Neural cell (in vitro differentiated cells): ENCODE measurements at regions not wholly inside any gene's neighbourhood (a gene's known extent, or its start where the extent isn't known, plus 50 kb on each side); places are given as distances from the start of the nearest gene placed in this dataset.

Experiments
- H2AFZ ChIP-seq: fragments of 200-600, 300-800 bp; sonication (generic), shearing (Covaris generic); 2 replicates; pipeline ENCODE4 v1.6.0; 2014; ENCODE audit warnings: low read depth, mild to moderate bottlenecking, antibody characterized with exemption, low read length, moderate library complexity
- H3F3A ChIP-seq: fragments of 200-600 bp; shearing (Covaris generic); 2 replicates; pipeline ENCODE4 v1.6.1; 2016; ENCODE audit warnings: mild to moderate bottlenecking, moderate library complexity, mixed read lengths, antibody characterized with exemption, low read length; ENCODE audit not compliant: insufficient read depth, poor library complexity, severe bottlenecking
- H3K27ac ChIP-seq: fragments of 200-600, 300-800 bp; sonication (generic), shearing (Covaris generic); 2 replicates; pipeline ENCODE4 v1.5.1; 2014; ENCODE audit warnings: mild to moderate bottlenecking, low read length, moderate library complexity
- H3K27me3 ChIP-seq: fragments of 300-800, 200-600 bp; sonication (generic), shearing (Covaris generic); 2 replicates; pipeline ENCODE4 v1.6.0; 2014; ENCODE audit warnings: mild to moderate bottlenecking, low read depth, low read length, moderate library complexity; ENCODE audit not compliant: insufficient read depth
- H3K36me3 ChIP-seq: fragments of 300-800, 200-600 bp; sonication (generic), shearing (Covaris generic); 2 replicates; pipeline ENCODE4 v1.5.1; 2014; ENCODE audit warnings: mild to moderate bottlenecking, antibody characterized with exemption, low read length, moderate library complexity; ENCODE audit not compliant: insufficient read depth
- H3K4me2 ChIP-seq: fragments of 300-800, 200-600 bp; sonication (generic), shearing (Covaris generic); 2 replicates; pipeline ENCODE4 v1.6.0; 2014; ENCODE audit warnings: mild to moderate bottlenecking, low read length
- H3K4me3 ChIP-seq: fragments of 300-800, 200-600 bp; sonication (generic), shearing (Covaris generic); 2 replicates; pipeline ENCODE4 v1.5.1; 2014; ENCODE audit warnings: mild to moderate bottlenecking, low read length, moderate library complexity
- H3K79me2 ChIP-seq: fragments of 200-600 bp; shearing (Covaris generic); replicated peaks from 2 replicates; pipeline ENCODE4 v1.6.0; 2014; ENCODE audit warnings: mild to moderate bottlenecking, low read length, moderate library complexity; ENCODE audit not compliant: insufficient read depth
- H3K9ac ChIP-seq: fragments of 300-800, 200-600 bp; sonication (generic), shearing (Covaris generic); 2 replicates; pipeline ENCODE4 v1.6.1; 2016; ENCODE audit warnings: mild to moderate bottlenecking, low read length, mixed read lengths
- H3K9me2 ChIP-seq: fragments of 200-600 bp; shearing (Covaris generic); 2 replicates; pipeline ENCODE4 v1.6.1; 2016; ENCODE audit warnings: mild to moderate bottlenecking, low read length, mixed read lengths; ENCODE audit not compliant: insufficient read depth
- H3K9me3 ChIP-seq: fragments of 200-600, 300-800 bp; sonication (generic), shearing (Covaris generic); 2 replicates; pipeline ENCODE4 v1.6.1; 2016; ENCODE audit warnings: mild to moderate bottlenecking, mixed run types, low read length, moderate library complexity, mixed read lengths
- H4K20me1 ChIP-seq: fragments of 200-600 bp; shearing (Covaris generic); 2 replicates; pipeline ENCODE4 v1.6.1; 2016; ENCODE audit warnings: mild to moderate bottlenecking, mixed run types; ENCODE audit not compliant: insufficient read depth
- EP300 ChIP-seq: fragments of 450-650 bp; conservative IDR thresholded peaks from 2 replicates; pipeline ENCODE4 v1.6.1; 2014; ENCODE audit warnings: antibody characterized with exemption, mild to moderate bottlenecking, moderate library complexity; ENCODE audit not compliant: poor library complexity, severe bottlenecking
- EZH2 ChIP-seq: fragments of 200-600, 300-800 bp; shearing (Covaris generic), sonication (generic); IDR thresholded peaks from 2 replicates; pipeline ENCODE4 v1.6.1; 2014; ENCODE audit warnings: antibody characterized with exemption, low read length, borderline replicate concordance, mild to moderate bottlenecking; ENCODE audit not compliant: insufficient read depth, poor library complexity, severe bottlenecking
- MXI1 ChIP-seq: fragments of 450-650 bp; conservative IDR thresholded peaks from 2 replicates; pipeline ENCODE4 v1.6.1; 2014; ENCODE audit warnings: antibody characterized with exemption, mild to moderate bottlenecking; ENCODE audit not compliant: poor library complexity, severe bottlenecking
- POLR2AphosphoS5 ChIP-seq: IDR thresholded peaks from 2 replicates; pipeline ENCODE4 v1.6.1; 2012
- RAD21 ChIP-seq: fragments of 450-650 bp; conservative IDR thresholded peaks from 2 replicates; pipeline ENCODE4 v1.6.1; 2014; ENCODE audit warnings: antibody characterized with exemption, mild to moderate bottlenecking, moderate library complexity
- SMC3 ChIP-seq: fragments of 450-650 bp; conservative IDR thresholded peaks from 2 replicates; pipeline ENCODE4 v1.6.1; 2014; ENCODE audit warnings: antibody characterized with exemption, mild to moderate bottlenecking, moderate library complexity; ENCODE audit not compliant: poor library complexity
- TAF1 ChIP-seq: IDR thresholded peaks from 2 replicates; pipeline ENCODE4 v1.6.1; 2012; ENCODE audit warnings: low read depth
- TF ChIP-seq, protein P1 (sequence below): IDR thresholded peaks from 2 replicates; pipeline ENCODE4 v1.6.1; 2012; ENCODE audit warnings: borderline replicate concordance
- TF ChIP-seq, protein P2 (sequence below): fragments of 450-650 bp; IDR thresholded peaks from 2 replicates; pipeline ENCODE4 v1.5.1; 2014; ENCODE audit warnings: antibody characterized with exemption, mild to moderate bottlenecking, moderate library complexity; ENCODE audit not compliant: poor library complexity, severe bottlenecking

DNA sequence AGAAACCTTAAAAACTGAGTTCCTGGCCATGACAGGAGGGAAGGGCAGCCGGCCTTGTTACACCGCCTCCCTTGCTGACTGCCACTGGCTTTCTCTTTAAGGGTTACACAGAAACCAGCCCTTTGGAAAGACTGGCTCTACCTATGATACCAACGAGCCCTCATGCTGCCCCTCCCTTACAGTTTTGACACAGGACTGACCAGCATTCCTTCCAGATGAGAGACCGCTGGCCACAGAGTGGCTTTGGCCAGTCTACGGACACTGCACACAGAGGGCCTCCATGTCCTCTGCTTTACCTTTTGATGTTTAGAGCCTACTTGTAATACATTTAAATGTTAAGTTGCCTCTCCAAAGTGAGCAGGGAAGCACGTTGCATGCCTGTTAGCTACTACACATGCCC, 243.2 kb upstream of the GMDS start:
- Histone ChIP-seq H3K79me2 (no peaks in the 10 kb centered on the region), H3K27me3 (no peaks in the 10 kb centered on the region), H3K9ac (no peak overlapping the region), H3K36me3 (no peaks in the 10 kb centered on the region), H3K27ac (no peak overlapping the region), H3K4me3 (no peak overlapping the region), H3F3A (no peaks in the 10 kb centered on the region), H2AFZ (no peak overlapping the region), H3K9me2 (no peaks in the 10 kb centered on the region), H3K4me2 (no peak overlapping the region), H3K9me3 (no peaks in the 10 kb centered on the region), H4K20me1 (no peaks in the 10 kb centered on the region)
- TF ChIP-seq, protein P1, sequence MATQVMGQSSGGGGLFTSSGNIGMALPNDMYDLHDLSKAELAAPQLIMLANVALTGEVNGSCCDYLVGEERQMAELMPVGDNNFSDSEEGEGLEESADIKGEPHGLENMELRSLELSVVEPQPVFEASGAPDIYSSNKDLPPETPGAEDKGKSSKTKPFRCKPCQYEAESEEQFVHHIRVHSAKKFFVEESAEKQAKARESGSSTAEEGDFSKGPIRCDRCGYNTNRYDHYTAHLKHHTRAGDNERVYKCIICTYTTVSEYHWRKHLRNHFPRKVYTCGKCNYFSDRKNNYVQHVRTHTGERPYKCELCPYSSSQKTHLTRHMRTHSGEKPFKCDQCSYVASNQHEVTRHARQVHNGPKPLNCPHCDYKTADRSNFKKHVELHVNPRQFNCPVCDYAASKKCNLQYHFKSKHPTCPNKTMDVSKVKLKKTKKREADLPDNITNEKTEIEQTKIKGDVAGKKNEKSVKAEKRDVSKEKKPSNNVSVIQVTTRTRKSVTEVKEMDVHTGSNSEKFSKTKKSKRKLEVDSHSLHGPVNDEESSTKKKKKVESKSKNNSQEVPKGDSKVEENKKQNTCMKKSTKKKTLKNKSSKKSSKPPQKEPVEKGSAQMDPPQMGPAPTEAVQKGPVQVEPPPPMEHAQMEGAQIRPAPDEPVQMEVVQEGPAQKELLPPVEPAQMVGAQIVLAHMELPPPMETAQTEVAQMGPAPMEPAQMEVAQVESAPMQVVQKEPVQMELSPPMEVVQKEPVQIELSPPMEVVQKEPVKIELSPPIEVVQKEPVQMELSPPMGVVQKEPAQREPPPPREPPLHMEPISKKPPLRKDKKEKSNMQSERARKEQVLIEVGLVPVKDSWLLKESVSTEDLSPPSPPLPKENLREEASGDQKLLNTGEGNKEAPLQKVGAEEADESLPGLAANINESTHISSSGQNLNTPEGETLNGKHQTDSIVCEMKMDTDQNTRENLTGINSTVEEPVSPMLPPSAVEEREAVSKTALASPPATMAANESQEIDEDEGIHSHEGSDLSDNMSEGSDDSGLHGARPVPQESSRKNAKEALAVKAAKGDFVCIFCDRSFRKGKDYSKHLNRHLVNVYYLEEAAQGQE, result no peak
- TF ChIP-seq POLR2AphosphoS5 (no peak), MXI1 (no peak), EP300 (no peak), EZH2 (no peak), TAF1 (no peak), SMC3 (no peak), RAD21 (no peak)
- TF ChIP-seq, protein P2, sequence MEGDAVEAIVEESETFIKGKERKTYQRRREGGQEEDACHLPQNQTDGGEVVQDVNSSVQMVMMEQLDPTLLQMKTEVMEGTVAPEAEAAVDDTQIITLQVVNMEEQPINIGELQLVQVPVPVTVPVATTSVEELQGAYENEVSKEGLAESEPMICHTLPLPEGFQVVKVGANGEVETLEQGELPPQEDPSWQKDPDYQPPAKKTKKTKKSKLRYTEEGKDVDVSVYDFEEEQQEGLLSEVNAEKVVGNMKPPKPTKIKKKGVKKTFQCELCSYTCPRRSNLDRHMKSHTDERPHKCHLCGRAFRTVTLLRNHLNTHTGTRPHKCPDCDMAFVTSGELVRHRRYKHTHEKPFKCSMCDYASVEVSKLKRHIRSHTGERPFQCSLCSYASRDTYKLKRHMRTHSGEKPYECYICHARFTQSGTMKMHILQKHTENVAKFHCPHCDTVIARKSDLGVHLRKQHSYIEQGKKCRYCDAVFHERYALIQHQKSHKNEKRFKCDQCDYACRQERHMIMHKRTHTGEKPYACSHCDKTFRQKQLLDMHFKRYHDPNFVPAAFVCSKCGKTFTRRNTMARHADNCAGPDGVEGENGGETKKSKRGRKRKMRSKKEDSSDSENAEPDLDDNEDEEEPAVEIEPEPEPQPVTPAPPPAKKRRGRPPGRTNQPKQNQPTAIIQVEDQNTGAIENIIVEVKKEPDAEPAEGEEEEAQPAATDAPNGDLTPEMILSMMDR, result no peak

DNA sequence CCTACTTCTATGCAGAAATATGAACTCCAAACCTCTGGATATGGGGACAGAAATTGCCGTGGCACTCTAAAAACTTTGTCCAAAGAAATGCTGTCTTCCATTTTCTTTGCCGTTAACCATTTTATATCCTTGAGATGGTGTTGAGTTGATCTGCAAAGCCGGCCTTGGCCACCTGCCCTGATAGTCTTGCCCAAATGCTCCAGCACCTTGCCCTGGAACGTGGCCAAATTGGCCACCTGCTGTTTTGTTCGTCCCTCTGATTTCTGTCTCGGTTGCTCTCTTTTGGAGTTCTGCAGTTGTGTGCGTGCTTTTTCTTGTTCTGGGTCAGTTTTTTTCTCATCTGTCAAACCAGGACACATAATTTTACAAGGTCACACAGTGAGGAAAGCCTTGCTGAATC, 239.7 kb upstream of the GMDS start:
- TF ChIP-seq TAF1 (no peak), MXI1 (no peak)
- no peak overlapping the region for H3K4me3 ChIP-seq
- no peaks in the 10 kb centered on the region for H4K20me1 ChIP-seq

DNA sequence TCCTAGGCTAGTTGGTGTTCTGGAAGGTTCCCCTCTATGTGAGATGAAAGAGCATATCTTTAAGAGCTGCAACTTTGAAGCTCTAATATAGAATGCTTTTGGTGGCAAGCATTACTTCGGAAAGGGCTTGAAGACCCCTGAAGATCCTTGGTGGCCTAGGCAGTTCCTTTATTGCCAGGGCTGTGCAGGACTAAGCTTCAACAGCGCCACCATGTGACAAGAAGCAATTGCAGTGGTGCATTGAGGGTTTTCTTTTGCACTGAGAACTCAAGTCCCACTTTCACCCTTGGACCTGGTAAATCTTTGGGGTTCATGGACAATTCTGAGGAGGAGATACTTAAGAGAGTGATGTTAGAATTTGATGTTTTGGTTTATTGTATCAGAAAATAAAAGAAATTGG, 237.4 kb upstream of the GMDS start:
- Histone ChIP-seq H2AFZ (no peak overlapping the region), H3K9me2 (no peaks in the 10 kb centered on the region), H3K9ac (no peak overlapping the region), H3K36me3 (no peaks in the 10 kb centered on the region), H3K79me2 (no peaks in the 10 kb centered on the region), H3K4me3 (no peak overlapping the region), H3K4me2 (no peak overlapping the region), H3F3A (no peaks in the 10 kb centered on the region), H3K27ac (no peak overlapping the region), H3K27me3 (no peaks in the 10 kb centered on the region), H4K20me1 (no peaks in the 10 kb centered on the region), H3K9me3 (no peaks in the 10 kb centered on the region)
- TF ChIP-seq, protein P2, result no peak
- no peak for TF ChIP-seq POLR2AphosphoS5

More for the DNA sequence above, 239.7 kb upstream of the GMDS start:
- Histone ChIP-seq H3K79me2 (no peaks in the 10 kb centered on the region), H3F3A (no peaks in the 10 kb centered on the region), H3K27ac (no peak overlapping the region), H3K9ac (no peak overlapping the region), H3K9me2 (no peaks in the 10 kb centered on the region), H3K27me3 (no peaks in the 10 kb centered on the region), H3K4me2 (no peak overlapping the region), H2AFZ (no peak overlapping the region), H3K9me3 (no peaks in the 10 kb centered on the region), H3K36me3 (no peaks in the 10 kb centered on the region)
